GM06990 (cell line): ENCODE measurements at regions not wholly inside any gene's neighbourhood (a gene's known extent, or its start where the extent isn't known, plus 50 kb on each side); places are given as distances from the start of the nearest gene placed in this dataset.

ENCODE experiments used
- DNase-seq: peaks from one replicate; pipeline ENCODE4 v3.0.0-alpha.2; 2011; ENCODE audit not compliant: insufficient read length; ENCODE audit errors: extremely low read depth
- H3K27me3 ChIP-seq: replicated peaks from 2 replicates; pipeline ENCODE4 v1.6.0; 2011; ENCODE audit warnings: low read length; ENCODE audit not compliant: control insufficient read depth, insufficient read depth
- H3K36me3 ChIP-seq: 2 replicates; pipeline ENCODE4 v1.5.1; 2011; ENCODE audit warnings: low read length; ENCODE audit not compliant: control insufficient read depth, insufficient read depth
- H3K4me3 ChIP-seq: replicated peaks from 2 replicates; pipeline ENCODE4 v1.5.1; 2011; ENCODE audit warnings: low read depth, mild to moderate bottlenecking, control low read depth, low read length
- CTCF ChIP-seq: IDR thresholded peaks from 2 replicates; pipeline ENCODE4 v1.5.1; 2011; ENCODE audit warnings: low read length, control low read depth, mild to moderate bottlenecking, inconsistent platforms; ENCODE audit not compliant: insufficient read depth, poor library complexity, severe bottlenecking

- Histone ChIP-seq H3K27me3 (no peaks in the 10 kb centered on the region), H3K4me3 (no peak overlapping the region), H3K36me3 (no peaks in the 10 kb centered on the region)
- no peak for TF ChIP-seq CTCF
- no peak for DNase-seq
Measured at GRCh38 chr3:86737517-86737916, 253.4 kb downstream of the VGLL3 start.

GRCh38 chr3:86733257-86733656 lies 257.7 kb downstream of the VGLL3 start:
- no peak overlapping the region for H3K4me3 ChIP-seq
- no peaks in the 10 kb centered on the region for H3K27me3 ChIP-seq
- no peak for DNase-seq
- no peak for TF ChIP-seq CTCF
- no peaks in the 10 kb centered on the region for H3K36me3 ChIP-seq

GRCh38 chr3:86731501-86731901 lies 259.4 kb downstream of the VGLL3 start:
- no peaks in the 10 kb centered on the region for H3K36me3 ChIP-seq
- no peaks in the 10 kb centered on the region for H3K27me3 ChIP-seq
- TF ChIP-seq CTCF = no peak
- DNase-seq = no peak
- H3K4me3 ChIP-seq = no peak overlapping the region

GRCh38 chr3:86723433-86723832 lies 267.5 kb downstream of the VGLL3 start:
- Histone ChIP-seq H3K27me3 (no peaks in the 10 kb centered on the region), H3K4me3 (no peak overlapping the region), H3K36me3 (no peaks in the 10 kb centered on the region)
- no peak for TF ChIP-seq CTCF
- DNase-seq = no peak

GRCh38 chr3:86711634-86712033 lies 279.3 kb downstream of the VGLL3 start:
- H3K36me3 ChIP-seq = no peaks in the 10 kb centered on the region
- no peak overlapping the region for H3K4me3 ChIP-seq
- no peak for DNase-seq
- no peaks in the 10 kb centered on the region for H3K27me3 ChIP-seq
- no peak for TF ChIP-seq CTCF

- TF ChIP-seq CTCF = no peak
- DNase-seq = no peak
Measured at GRCh38 chr3:86708893-86709292, 282.1 kb downstream of the VGLL3 start.

More at GRCh38 chr3:86708893-86709292, 282.1 kb downstream of the VGLL3 start:
- Histone ChIP-seq H3K4me3 (no peak overlapping the region), H3K27me3 (no peaks in the 10 kb centered on the region), H3K36me3 (no peaks in the 10 kb centered on the region)
